OCI-LY7 (cell line): ENCODE measurements at regions not wholly inside any gene's neighbourhood (a gene's known extent, or its start where the extent isn't known, plus 50 kb on each side); places are given as distances from the start of the nearest gene placed in this dataset.

Experiments used
- BruUV-seq: library from RNA; stranded (reverse); fragments of 400-500 nt; replicated peaks from 2 replicates; lab custom pipeline; 2021; lab: Mats Ljungman, UMichigan
- CTCF ChIA-PET: fragments of 300-600 bp; sonication (Branson Sonifier 250); formaldehyde crosslinking; loops from one replicate; lab custom pipeline; 2022; ENCODE audit warnings: antibody characterized with exemption; ENCODE audit not compliant: unreplicated experiment; lab: Charles Lee
- POLR2A ChIA-PET: fragments of 300-600 bp; sonication (Branson Sonifier 250); formaldehyde crosslinking; loops from one replicate; lab custom pipeline; 2022; ENCODE audit warnings: antibody characterized with exemption; lab: Charles Lee
- DNase-seq: peaks from one replicate; pipeline ENCODE4 v3.0.0-alpha.2; 2015; ENCODE audit warnings: low spot score
- H2AFZ ChIP-seq: fragments of 200-600 bp; sonication (generic), shearing (Covaris generic); 2 replicates; pipeline ENCODE4 v1.6.1; 2014; ENCODE audit warnings: mild to moderate bottlenecking, antibody characterized with exemption, low read length, moderate library complexity
- H3K27ac ChIP-seq: fragments of 200-600 bp; sonication (generic); 2 replicates; pipeline ENCODE4 v1.5.1; 2014; ENCODE audit warnings: mixed run types, low read depth, mild to moderate bottlenecking, moderate library complexity, low read length, inconsistent platforms; ENCODE audit not compliant: poor library complexity, severe bottlenecking
- H3K36me3 ChIP-seq: fragments of 200-600 bp; sonication (generic); 2 replicates; pipeline ENCODE4 v1.6.1; 2014; ENCODE audit warnings: mild to moderate bottlenecking, antibody characterized with exemption, low read length, moderate library complexity, mixed read lengths; ENCODE audit not compliant: insufficient read depth
- H3K4me1 ChIP-seq: fragments of 200-600 bp; sonication (generic); 2 replicates; pipeline ENCODE4 v1.5.1; 2014; ENCODE audit warnings: mild to moderate bottlenecking, low read length; ENCODE audit not compliant: insufficient read depth, poor library complexity, severe bottlenecking
- H3K4me2 ChIP-seq: fragments of 200-600 bp; sonication (generic); 2 replicates; pipeline ENCODE4 v1.6.1; 2014; ENCODE audit warnings: mild to moderate bottlenecking, low read length
- H3K4me3 ChIP-seq: fragments of 200-600 bp; sonication (generic); 2 replicates; pipeline ENCODE4 v1.5.1; 2014; ENCODE audit warnings: mild to moderate bottlenecking, low read depth, low read length; ENCODE audit not compliant: poor library complexity, severe bottlenecking
- H3K79me2 ChIP-seq: fragments of 200-600 bp; sonication (generic); 2 replicates; pipeline ENCODE4 v1.6.1; 2016; ENCODE audit warnings: low read depth, mild to moderate bottlenecking, low read length, moderate library complexity, mixed read lengths; ENCODE audit not compliant: insufficient read depth
- H3K9me2 ChIP-seq: fragments of 200-600 bp; sonication (generic); 2 replicates; pipeline ENCODE4 v1.6.1; 2016; ENCODE audit warnings: mild to moderate bottlenecking, low read length, mixed read lengths; ENCODE audit not compliant: insufficient read depth
- H3K9me3 ChIP-seq: fragments of 200-600 bp; sonication (generic); 2 replicates; pipeline ENCODE4 v1.6.1; 2014; ENCODE audit warnings: mild to moderate bottlenecking, mixed run types, low read length, mixed read lengths
- H4K20me1 ChIP-seq: fragments of 200-600 bp; sonication (generic); 2 replicates; pipeline ENCODE4 v1.6.1; 2014; ENCODE audit warnings: mild to moderate bottlenecking, antibody characterized with exemption, low read length, moderate library complexity, mixed read lengths; ENCODE audit not compliant: insufficient read depth
- CTCF ChIP-seq: fragments of 200-600 bp; sonication (generic); conservative IDR thresholded peaks from 2 replicates; pipeline ENCODE4 v1.5.1; 2014; ENCODE audit warnings: mild to moderate bottlenecking, antibody characterized with exemption, low read length, moderate library complexity, mixed read lengths
- EZH2phosphoT487 ChIP-seq: fragments of 200-600 bp; sonication (generic); IDR thresholded peaks from 2 replicates; pipeline ENCODE4 v1.6.1; 2018; ENCODE audit warnings: low read depth, borderline replicate concordance, mild to moderate bottlenecking, mixed run types, antibody characterized with exemption, low read length, moderate library complexity, mixed read lengths
- intact Hi-C: fragments of 100-400 bp; cut with micrococcal nuclease; formaldehyde crosslinking; loops from one replicate; pipeline ENCODE4 v1.10.0; 2022; ENCODE audit not compliant: unreplicated experiment

- Histone ChIP-seq H4K20me1 (no peaks in the 10 kb centered on the region), H2AFZ (peak overlapping the region; percentile 92; the same call in 1 of the 2 replicates), H3K9me2 (no peaks in the 10 kb centered on the region), H3K9me3 (no peaks in the 10 kb centered on the region), H3K36me3 (no peaks in the 10 kb centered on the region), H3K4me1 (peaks cover 8% of the 10 kb centered on the region), H3K79me2 (no peaks in the 10 kb centered on the region), H3K4me3 (no peak overlapping the region), H3K4me2 (no peak overlapping the region), H3K27ac (no peak overlapping the region)
- CTCF ChIA-PET, result no interaction called here
- intact Hi-C loops, result no loop called here
- TF ChIP-seq EZH2phosphoT487, result no peak
- TF ChIP-seq CTCF, result no peak
- BruUV-seq, result no TSS peak
- no peak for DNase-seq
- POLR2A ChIA-PET, result interaction anchor here (0.7 kb wide), 1 partner anchor 35 kb away, joined by 3 read pairs; no protein-coding TSS in a partner anchor
These were observed 479.2 kb upstream of the ACVR2A start for GRCh38 chr2:147365622-147366021.

- Histone ChIP-seq H3K9me3 (no peaks in the 10 kb centered on the region), H3K4me1 (peaks cover 8% of the 10 kb centered on the region), H3K36me3 (no peaks in the 10 kb centered on the region), H3K4me2 (peak overlapping the region; percentile 33), H4K20me1 (no peaks in the 10 kb centered on the region), H3K4me3 (peak overlapping the region; percentile 23), H3K27ac (no peak overlapping the region), H3K79me2 (no peaks in the 10 kb centered on the region), H3K9me2 (no peaks in the 10 kb centered on the region), H2AFZ (peak overlapping the region; percentile 92)
- ChIA-PET POLR2A (interaction anchor here (0.5 kb wide), 1 partner anchor 1652 kb away, joined by 3 read pairs; no protein-coding TSS in a partner anchor), CTCF (no interaction called here)
- DNase-seq, result peak; percentile 39
- intact Hi-C loops, result no loop called here
- TF ChIP-seq EZH2phosphoT487 (no peak), CTCF (no peak)
- BruUV-seq, result no TSS peak
These were observed 480.2 kb upstream of the ACVR2A start for GRCh38 chr2:147364597-147364996.

DNA sequence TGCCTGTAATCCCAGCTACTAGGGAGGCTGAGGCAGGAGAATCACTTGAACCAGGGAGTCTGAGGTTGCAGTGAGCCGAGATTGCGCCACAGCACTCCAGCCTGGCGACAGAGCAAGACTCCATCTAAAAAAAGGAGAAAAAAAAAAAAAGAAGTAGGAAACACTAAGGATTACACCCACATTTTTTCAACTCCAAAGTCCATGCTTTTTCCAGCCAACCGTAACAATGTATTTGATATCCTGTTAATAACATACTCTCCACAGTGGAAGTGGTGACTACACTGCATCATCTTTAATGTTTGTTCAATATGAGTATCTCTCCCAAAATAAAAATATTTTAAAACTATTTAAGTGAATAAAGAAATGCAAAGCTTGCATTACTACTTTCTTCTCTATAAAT is 481.6 kb upstream of the ACVR2A start:
- intact Hi-C loops, result no loop called here
- no peak for DNase-seq
- Histone ChIP-seq H3K36me3 (no peaks in the 10 kb centered on the region), H4K20me1 (no peaks in the 10 kb centered on the region), H3K9me3 (no peaks in the 10 kb centered on the region), H3K4me2 (no peak overlapping the region), H2AFZ (no peak overlapping the region), H3K79me2 (no peaks in the 10 kb centered on the region), H3K4me1 (peaks cover 8% of the 10 kb centered on the region), H3K27ac (no peak overlapping the region), H3K4me3 (no peak overlapping the region), H3K9me2 (no peaks in the 10 kb centered on the region)
- ChIA-PET CTCF (no interaction called here), POLR2A (interaction anchor here (0.6 kb wide), 1 partner anchor 424 kb away, joined by 3 read pairs; no protein-coding TSS in a partner anchor)
- BruUV-seq, result no TSS peak
- TF ChIP-seq CTCF (no peak), EZH2phosphoT487 (no peak)
